Activated CD8-positive, alpha-beta memory T cell treated with anti-CD3 and anti-CD28 coated beads for 24 hours (primary cell): ENCODE measurements at regions not wholly inside any gene's neighbourhood (a gene's known extent, or its start where the extent isn't known, plus 50 kb on each side); places are given as distances from the start of the nearest gene placed in this dataset.
A peak's percentile ranks its signal among the peaks of the same experiment; 100 is the strongest.

Experiments
- DNase-seq: peaks from one replicate; pipeline ENCODE4 v3.0.0-alpha.2; 2020

DNA sequence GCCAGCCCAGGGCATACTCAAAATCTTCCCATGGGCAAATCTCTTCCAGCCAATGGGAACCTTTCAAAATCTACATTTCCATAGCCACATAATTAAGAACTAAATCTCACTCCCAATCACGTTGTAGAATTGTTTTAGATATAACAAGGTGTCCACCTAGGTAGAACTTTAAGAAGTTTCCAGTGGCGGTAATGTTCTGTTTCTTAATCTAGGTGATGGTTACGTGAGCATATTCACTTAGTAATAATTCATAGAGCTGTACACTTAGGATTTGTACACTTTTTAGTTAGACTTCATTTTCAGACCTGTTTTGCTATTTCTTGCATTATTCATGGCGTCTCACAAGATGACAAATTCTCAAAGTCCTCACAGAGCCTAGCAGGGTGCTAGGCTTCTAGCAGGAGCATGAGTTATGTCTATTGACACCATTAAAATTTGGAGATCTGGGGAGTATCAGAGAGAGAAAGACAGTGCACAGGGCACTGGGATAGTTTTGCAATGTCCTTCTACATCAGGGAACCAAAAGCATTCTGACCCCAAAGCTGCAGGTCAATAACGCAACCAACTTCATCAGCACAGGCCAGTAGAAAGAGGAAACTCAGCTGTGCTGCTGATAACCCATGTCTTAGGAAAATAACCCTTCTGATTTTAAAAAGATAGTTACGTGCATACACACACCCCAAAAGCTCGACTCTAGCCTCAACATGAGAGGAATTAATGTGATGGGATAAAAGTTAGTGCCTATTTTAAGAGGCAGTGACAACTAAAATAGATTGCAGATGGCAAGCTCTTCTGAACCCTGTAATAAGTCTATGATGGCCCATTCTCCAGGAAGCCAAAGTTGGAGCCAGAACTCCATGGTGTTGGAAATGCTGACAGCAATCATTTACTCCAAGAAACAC is 518.1 kb upstream of the JARID2 start:
- peak; percentile 28 for DNase-seq

DNA sequence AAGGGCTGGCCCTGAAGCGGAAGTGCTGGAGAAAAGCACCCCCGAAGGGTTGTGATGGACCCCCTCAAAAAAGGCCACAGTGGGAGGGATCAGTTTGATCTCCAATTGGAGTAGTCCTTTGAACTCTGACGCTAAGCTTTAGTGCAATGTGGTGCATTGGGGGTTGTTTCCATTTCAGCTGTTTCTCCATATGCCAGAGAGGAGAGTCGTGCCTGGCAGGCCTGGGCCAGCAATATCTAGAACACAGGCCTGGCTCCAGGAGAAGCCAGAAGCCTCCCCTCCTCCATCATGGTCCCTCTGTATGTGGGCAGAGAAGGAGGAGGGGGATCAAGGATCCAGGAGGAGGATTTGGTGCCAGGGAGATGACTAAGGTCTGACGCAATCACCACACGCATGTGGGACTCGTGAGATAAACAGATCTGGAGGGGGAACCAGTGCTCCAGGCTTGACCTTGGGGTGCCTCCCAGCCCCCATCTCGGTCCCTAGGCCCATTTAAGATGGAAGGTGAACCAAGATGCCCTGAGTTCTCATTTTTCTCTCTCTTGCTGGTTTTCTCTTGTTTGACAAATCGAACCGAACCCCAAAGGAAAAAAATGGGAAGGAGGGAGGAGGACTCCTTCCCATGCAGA is 517.4 kb upstream of the JARID2 start:
- peak; percentile 54 for DNase-seq

DNA sequence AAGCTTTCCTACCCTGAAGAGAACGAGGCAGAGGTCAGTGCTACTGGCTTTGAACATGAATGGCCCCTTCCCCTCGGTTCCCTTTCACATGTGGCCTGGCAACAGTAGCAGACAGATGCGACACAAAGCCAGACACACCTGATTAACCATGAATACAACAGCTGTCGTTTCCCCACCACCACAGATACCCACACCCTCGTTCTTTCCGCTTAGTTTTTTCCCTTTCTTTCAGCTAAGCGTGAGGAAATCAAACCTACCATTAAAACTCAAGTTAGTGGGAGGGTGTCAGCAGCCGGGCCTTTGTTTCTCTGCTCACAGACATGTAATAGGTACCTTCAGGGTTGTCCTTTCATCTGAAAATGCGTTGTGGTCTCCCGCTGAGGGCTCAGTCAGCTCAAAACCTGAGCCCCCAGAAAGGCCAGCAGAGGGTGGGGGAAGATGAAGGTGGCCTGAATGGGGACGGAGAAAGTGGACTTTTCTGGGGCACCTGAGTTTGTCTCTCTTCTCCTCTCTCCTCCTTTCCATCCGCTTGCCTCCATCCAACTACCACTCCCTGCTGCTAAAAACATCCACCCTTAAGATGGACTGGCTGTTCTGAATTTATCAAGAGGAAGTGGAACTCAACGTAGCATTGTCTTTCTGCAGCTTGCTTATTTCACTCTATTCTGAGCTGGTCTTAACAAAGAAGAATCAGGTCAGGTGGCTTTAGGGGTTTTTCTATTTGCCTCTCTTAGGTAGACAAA is 516.6 kb upstream of the JARID2 start:
- no peak for DNase-seq

DNA sequence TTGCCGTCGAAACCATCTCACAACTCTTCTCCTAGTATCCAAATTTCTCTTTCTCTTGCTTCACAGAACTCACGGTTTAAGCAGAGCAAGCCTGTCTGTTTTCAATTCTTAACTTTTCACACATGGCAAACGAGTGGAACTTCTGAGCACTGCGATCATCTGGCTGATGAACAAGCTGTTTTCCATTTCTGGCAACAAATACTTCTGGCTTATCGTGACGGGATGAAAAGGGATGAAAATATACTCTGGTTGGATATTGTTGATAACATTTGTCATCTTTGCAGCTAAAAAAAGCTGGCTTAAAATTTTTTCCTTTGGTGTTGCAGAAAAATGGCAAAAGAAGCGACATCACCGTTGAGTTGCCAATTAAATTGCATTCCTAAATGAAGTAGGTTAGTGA is 515.2 kb upstream of the JARID2 start:
- DNase-seq, result no peak

DNA sequence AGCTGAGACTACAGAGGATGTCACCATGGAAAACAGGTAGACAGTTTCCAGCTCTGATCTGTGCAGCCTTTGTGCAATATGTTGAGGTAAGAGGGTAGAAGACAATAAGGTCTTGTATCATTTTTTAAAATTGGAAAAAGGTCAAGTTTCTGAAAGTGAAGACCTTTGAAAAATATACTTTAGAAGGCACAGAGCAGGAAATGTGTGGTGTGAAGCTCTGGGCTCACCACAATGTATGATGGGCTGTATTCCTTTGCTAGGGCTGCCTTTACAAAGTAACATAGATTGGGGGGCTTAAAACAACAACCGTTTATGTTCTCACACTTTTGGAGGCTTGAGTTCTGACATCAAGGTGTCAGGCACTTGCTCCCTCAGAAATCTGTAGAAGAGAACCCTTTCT is 514.3 kb upstream of the JARID2 start:
- peak; percentile 55 for DNase-seq

DNA sequence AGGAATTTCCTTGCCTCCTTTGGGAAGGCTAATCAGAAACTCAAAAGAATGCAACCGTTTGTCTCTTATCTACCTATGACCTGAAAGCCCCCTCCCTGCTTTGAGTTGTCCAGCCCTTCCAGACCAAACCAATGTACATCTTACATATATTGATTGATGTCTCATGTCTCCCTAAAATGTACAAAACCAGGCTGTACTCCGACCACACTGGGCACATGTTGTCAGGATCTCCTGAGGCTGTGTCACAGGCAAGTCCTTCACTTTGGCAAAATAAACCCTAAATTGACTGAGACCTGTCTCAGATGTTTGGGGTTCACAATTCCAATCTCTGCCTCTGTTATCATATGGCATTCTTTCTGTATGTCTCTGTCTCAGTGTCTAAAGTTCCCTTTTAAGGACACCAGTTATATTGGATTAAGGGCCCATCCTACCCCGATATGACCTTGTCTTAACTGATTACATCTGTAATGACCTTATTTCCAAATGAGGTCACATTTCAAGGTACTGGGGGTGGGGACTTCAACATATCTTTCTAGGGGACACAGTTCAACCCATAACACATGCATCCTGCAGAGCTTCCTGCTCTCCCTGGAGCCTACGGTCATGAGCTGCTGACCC is 513.5 kb upstream of the JARID2 start:
- DNase-seq, result no peak

DNA sequence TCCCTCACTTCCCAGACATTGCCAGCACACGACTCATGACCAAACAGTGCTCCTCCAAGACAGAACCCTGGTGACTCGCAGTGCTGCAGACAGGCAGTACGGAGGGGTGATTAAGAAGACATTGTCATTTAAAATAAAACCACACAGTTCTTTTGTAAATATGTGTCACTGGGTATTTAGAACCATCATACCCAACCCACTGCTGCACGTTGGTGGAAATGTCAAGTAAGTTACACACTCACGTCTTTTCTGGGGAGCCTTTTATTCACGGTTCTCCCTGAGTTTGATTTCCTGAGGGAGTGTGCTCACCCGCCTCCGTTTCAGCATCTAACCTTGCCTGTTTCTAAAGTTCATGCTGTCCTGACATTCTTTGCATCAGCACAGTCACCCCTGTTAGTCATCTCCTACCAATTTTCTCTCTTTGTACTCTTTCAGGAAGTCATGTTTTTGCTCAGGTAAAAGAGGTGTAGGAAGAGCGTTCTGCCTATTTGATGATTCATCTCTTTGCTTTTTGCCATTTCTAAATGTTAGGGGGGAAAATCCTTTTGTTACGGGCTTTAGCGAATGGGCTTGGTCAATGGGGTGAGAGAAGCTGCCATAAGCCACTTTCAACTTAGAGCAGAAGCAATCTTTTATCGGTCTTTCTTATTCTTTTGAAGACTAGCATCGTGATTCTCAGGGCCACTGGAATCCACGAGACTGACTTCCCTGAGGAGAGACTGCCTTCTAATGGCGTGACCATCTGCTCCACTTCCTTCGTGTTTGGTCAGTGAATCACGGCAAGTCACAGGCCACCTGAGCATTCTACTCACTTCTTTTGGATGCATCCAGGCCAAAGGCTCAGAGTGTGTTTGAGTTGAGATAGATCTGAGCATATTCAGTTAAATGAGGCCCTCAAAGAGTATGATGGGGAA is 512.8 kb upstream of the JARID2 start:
- DNase-seq, result peak; percentile 83

DNA sequence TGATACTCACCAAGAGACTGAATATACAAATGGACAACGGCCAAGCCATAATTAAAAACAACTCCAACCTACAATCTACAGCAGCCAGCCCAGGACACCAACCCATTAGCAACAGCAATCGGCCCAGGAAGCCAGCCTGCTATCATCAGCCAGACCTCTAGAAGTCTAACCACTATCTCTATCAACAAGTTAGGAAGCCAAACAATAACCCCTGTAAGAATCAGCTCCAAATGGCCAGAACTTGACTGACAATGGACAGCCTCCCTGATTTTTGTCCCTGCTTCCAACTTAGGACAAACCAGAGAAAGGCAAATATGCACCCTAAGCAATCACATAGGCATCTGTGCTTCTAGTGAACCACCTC is 511.8 kb upstream of the JARID2 start:
- no peak for DNase-seq

DNA sequence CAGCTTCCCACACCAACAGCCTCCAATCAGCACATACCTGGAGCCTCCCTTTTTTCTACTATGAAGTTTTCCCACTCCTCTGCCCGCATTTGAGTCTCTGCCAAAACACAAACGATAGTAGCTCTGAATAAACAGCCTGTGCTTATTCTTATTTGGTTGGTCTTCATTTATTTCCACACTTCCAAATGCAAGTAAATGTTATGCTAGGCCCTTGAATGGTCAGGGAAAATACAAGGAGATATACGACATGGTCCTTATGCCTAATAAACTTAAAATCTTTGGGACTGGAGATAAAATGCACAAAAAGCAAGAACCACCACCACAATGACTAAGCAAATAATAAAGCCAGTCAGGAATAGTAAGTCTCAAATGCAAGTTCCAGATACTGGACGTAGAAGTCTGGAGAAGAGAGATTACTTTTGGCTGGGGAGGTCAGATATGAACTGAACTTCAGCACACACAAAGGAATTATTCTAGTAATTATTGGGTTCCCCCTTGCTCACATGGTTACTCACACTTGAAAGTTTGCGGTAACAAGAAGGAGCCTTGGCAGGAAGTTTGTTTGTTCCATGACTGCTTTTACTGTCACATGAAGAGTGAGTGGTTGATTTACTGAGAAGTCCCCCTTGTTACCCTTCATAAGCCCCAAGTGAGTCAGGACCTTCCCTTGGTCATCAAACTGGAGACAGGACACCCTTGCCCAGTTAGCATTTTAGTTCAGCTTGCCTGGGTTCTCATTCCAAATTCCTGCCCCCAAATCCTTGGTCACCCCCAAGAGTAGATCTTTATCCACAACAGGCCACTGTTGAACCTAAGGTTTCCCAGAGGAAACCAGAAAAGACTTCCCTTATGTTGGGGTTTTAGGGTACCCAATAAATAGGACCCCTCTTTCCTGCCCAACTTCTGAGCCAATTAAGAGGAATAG is 511.2 kb upstream of the JARID2 start:
- peak; percentile 74 for DNase-seq

DNA sequence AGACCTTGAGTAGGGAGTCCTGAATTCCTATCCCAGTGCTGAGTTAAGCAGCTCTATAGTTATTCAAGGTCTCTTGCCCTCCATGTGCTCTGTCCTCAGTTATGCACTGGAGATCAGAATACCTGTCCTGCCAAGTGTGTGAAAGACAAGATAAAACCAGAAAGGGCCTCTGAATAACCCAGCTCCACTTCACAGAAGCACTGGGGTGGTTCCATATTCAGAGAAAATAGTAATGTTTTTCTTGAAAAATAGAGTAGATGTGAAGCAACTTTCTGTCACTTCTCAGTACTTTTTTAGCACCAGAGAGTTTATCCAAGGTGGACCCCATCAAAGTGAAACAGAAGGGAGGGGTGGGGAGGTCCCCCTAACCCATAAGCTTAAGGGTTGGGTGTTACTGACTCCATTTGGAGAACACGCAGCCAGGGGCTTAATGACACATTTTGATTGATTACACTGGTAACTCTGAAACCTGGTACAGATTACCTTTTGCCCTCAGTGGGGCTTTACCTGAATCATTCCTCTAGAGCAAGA is 509.8 kb upstream of the JARID2 start:
- no peak for DNase-seq

DNA sequence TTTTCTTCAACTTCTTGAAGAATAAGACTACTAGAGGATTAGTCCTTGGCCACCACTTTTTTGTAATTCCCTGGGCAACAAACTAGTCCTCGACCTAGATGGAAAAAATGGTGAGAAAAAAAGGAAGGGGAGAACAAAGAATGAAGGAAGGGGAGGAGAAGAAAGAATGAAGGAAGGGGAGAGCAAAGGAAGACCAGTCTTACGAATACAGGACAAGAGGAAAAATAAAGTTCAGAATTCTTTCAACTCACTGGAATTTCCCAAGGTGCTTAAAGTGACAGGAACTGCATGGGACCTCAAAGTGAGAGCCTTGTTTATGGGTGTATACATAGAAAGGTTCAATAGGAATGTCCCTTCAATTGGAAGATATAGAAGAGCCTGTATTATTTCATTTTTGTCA is 509.3 kb upstream of the JARID2 start:
- DNase-seq, result no peak

DNA sequence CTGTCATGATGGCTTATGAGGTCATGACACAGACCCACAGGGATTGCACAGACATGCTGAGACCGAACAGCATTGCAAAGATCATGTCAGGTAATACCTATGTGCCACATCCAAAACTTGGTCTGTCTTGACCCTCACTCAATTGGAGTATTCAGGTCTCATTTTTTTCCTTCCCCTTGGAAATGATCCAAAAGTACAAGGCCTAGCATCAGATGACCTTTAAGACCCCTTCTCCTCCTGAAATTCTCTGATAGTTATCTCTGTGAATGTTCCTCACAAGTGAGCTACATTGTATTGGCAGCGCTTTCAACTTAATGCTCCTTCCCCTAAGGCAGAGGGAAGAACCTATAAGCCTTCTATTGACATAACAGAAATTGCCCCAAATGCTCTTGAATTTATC is 507.4 kb upstream of the JARID2 start:
- no peak for DNase-seq

DNA sequence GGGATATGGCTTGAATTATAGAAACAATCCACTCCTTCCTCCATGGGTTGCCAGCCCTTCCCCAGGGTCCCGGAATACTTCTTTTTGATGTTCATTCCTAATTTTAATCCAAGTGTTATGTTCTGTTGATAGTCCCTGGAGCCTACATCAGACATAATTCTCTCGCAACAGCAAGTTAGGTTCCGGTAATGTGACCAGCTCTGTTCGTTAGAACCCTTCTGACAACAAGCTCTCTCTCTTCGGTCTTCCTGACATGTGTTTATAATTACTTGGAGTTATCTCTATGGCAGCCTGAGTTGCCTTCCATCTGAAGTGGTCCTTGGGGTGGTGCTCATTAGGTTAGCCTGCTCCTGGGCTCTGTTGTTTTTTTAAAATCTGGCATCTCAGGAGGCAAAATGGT is 506.9 kb upstream of the JARID2 start:
- no peak for DNase-seq

DNA sequence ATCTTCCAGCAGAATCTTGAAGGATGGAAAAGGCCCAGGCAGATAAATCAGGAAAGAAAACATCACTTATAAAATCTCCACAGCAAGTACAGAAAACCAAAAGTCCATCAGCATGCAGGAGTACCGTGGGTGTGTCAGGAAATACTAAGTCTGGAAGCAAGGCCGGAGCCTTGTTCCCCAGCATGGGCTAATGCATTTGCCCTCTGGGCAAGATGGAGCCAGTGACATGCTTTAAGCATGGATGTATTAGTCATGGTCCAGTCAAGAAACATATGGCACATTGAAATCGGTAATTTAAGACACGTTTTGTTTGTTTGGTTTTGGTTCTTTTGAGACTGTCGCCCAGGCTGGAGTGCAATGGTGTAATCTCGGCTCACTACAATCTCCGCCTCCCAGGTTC is 506.0 kb upstream of the JARID2 start:
- no peak for DNase-seq

DNA sequence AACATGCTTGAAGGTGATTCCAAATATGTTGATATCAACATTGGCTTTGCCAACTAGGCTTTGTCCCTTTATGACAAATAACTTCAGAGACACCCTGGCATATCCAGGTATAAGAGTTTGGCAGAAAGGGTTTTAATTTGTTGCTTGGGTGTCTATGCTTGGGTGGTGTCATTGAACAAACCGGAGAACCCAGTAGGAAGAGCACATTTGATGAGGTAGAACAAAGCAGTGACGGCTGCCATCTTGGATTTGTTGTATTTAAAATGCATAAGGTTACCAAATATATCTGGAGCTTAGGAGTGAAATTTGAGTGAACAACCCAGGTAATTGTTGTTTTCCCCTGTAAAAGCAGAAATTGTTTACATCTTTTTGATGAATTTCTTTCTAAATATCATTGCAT is 503.7 kb upstream of the JARID2 start:
- no peak for DNase-seq

DNA sequence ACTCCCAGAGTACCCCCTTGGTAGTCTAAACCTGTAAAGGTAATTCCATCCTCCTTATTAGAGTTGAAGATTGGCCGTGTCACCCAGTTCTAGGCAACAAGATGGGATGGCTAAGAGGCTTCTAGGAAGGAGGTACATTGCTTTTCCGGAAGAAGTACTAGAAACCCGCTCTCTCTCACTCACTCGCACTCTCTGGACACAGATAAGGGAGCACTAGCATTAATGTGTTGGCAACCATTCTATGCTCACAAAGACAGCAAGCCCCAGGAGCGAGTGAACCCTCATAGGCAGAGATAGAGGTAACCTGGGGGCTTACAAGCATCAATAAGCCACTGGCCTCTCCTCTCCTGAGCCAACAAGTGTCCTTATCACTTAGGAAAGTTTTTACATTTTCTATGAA is 503.2 kb upstream of the JARID2 start:
- no peak for DNase-seq

DNA sequence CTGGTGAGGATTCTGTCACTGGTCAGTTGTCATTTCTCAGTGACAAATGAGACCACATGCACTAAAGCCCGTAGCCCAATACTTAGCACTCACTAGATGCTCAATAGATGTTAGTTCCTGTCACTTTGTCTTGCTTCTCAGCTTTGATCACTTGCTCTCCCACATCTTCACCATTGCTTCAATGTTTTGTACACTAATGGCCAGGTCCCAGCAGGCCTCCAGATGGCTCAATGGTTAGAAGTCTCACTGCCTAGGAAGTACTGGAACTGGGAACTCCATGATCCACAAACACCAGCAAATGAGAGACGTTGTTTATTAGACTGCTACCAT is 502.8 kb upstream of the JARID2 start:
- no peak for DNase-seq

DNA sequence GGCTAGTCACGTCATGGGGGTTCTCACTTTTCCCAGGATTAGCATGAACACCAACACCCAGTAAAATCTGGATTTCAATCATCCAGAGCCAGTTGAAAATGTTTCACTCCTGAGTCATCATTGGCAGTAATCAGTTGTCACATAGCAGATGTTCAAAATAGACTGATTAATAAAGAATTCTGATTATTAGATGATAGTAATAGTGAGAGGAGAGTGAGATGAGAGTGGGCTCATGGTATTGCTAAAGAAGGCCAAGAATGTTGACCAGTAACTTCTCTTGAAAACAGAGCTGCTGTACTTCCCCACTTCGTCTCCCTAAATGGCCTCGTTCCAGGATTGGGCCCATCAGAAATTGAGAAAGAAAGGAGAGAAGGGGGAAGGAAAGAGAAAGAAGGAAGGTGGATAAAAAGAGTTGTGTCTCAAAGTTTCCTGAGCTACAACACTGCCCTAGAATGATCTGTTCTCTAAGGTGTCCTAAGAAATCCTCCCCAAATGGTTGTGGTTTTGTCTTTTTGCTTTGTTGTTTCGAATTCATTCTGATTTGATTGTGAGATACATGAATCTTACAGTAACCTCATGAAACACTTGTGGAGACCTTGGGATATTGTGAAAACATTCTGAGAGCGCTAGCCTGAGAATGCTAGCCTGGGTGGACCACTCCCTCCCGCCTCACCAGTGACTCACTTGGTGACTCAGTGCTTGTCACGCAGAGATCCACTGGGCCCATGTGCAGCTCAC is 502.2 kb upstream of the JARID2 start:
- peak; percentile 83 for DNase-seq

DNA sequence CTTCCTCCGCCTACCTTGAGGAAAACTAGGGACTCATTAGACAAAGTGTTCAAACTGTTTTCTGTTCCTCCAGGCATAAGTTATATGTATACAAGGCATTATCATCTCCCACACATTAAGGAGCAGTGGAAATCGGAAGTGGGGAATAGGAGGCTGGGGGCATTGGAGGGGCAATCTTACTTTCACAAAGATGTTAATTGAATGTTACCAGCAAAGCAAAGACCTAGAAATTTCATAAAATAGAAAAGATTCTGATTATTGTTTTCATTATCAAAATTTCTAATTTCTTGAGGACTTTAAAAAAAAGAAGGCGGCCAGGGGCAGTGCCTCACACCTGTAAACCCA is 501.7 kb upstream of the JARID2 start:
- DNase-seq, result no peak

DNA sequence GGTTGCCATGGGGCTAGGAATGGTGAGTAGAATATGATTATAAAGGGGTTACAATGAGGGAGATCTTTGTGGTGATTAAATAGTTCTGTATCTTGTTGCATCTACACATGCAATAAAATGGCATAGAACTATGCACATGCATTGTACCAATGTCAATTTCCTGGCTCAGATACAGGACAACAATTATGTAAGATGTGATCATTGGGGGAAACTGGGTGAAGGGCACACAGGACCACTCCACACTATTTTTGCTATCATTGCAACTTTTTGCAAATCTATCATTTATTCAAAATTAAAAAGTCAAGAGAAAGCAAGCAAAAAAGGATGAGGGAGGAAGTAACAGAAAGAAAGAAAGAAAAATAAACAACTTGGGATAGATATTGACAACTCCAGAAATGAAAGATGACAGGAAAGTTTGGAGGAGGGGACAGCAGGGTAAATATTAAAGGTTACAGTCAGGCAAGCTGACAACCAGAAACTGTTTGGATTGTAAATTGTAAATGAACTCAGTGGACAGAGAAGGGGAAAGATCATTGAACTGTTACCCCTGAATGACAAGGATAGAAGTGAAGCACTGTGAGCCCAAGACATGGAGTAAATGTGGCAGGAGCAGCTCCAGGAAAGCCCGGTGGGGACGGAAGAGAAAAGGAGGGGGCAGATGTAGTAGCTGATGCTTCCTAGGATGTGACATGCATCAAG is 499.6 kb upstream of the JARID2 start:
- DNase-seq, result no peak
